Stimulated activated CD4-positive, alpha-beta T cell treated with anti-CD3 and anti-CD28 coated beads, TNF-alpha, amount 100 ng/mL, for 1 hour (primary cell): ENCODE measurements at regions not wholly inside any gene's neighbourhood (a gene's known extent, or its start where the extent isn't known, plus 50 kb on each side); places are given as distances from the start of the nearest gene placed in this dataset.

Experiments
- DNase-seq, 3 donors: peaks; one replicate each; pipeline ENCODE4 v3.0.0-alpha.2; 2020; ENCODE audit warnings: low read depth in 3 of 3, low spot score in 1 of 3

DNA sequence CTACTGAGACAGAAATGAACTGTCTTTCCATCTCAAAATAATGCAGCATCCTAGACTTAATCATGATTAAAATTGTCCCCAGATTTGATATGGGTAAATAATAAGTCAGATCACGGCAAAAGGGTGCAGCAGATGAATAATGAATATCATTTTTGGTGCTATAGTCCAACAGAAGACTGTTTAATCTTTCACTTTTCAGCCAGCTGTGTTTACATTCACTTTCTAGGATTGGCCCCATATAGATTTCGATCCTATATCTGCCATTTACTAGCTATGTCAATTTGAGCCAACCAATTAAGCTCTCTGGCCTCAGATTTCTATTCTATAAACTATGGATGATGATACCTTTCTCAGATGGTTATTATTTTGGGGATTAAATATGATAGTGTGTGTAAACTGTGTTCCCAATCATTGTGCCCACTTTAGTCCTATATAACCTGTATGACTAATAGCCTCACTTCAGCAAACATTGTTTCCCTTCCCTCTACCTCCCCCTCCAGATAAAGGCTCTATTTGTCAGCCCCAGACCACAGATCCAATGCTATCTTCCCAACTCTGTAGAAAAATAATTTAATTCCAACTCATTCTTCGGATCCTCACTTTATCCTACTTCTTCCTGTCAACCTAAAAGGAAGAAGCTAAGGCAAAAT lies 53.6 kb upstream of the NT5E start:
- DNase-seq, result no peak

DNA sequence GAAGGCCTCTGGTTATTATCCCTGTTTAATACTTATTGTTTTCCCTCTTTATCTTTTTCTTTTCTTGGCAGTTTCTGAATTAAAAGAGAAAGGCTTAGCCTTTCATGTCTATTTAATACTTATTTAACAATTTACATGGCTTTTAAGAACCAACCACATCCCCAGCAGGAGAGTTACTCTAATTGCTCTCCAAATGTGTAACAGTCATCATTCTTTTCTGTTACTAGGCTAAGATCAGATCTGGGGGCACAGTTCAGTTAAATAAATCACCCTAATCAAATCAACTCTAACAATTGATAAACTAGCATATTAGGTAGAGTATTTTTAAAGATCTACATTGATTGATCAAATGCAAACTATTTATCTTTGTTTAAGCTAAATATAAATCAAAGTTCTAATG lies 54.1 kb upstream of the NT5E start:
- DNase-seq, result no peak

DNA sequence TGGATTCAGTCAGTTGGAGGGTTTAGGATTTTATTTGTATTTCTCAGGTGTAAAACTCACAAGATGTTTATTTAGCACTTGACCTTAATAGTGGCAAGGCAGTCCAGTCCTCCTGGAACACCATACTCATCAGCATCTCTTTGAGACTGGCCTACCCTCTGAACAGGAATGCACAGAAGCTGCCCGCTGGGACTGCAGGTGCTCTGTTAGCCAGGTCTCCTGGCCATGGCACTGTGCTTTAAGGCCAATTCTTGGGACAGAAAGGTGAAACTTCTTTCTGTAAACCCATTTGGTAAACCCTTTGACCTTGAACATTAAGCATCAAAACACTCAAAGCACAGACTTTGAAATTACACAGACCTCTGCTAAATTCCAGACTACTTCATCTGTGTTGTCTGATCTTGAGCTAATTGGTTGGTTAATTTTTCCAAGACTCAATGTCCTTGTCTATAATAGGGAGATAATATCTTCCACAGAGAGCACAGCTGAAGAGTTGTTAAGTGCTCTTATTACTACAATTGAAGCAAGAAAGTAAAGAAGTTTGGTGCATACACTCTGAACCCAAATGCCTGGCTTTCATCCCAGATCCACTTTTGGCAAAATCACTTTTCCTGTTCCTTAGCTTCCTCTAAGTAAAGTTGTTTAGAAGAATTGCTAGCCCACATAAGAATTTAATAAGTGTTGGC lies 54.9 kb upstream of the NT5E start:
- no peak for DNase-seq

DNA sequence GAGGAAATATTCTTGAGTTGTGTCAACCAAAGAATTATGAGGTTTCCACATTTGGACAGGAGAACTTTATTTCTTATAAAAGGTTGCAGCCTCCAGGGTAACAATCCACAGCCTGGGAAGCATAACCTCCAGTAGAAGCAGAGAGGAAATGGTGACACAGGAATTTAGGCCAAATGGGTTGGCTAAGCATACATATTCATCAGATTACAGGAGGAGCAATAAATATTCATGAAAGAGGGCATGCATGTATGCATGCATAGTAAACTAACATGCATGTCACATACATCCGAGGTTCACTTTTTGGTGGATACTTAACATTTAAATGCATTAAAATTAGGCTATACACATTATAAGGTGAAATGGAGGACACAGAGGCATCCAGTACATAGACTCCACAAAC lies 55.7 kb upstream of the NT5E start:
- DNase-seq, result no peak

DNA sequence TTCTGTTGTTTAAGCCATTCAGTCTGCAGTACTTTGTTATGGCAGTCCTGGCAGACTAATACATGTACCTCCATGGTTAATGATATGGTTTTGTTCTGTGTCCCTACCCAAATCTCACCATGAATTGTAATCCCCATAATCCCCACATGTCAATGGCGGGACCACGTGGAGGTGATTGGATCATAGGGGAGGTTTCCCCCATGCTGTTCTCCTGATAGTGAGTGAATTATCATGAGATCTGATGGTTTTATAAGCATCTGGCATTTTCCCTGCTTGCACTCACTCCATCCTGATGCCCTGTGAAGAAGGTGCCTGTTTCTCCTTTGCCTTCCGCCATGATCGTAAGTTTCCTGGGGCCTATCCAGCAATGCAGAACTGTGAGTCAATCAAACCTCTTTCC lies 57.5 kb upstream of the NT5E start:
- DNase-seq, result no peak

DNA sequence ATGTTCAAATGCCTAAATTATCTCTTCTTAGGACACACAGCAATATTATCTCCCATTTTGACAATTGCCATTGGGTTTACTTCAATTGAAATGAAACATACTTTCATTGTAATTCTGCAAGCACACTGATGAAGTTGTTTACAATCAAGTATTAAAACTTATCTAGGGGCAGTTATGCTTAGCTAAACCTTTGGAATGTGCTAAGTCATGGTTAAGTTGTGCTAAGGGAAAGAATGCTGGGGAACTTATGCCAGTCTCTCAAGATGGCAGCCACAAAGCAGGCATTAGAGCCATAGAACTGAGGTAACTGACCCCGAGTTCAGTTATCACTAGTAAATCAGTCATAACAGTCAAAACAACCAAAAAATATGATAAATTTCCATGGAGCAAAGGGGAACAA lies 59.1 kb upstream of the NT5E start:
- DNase-seq, result no peak

DNA sequence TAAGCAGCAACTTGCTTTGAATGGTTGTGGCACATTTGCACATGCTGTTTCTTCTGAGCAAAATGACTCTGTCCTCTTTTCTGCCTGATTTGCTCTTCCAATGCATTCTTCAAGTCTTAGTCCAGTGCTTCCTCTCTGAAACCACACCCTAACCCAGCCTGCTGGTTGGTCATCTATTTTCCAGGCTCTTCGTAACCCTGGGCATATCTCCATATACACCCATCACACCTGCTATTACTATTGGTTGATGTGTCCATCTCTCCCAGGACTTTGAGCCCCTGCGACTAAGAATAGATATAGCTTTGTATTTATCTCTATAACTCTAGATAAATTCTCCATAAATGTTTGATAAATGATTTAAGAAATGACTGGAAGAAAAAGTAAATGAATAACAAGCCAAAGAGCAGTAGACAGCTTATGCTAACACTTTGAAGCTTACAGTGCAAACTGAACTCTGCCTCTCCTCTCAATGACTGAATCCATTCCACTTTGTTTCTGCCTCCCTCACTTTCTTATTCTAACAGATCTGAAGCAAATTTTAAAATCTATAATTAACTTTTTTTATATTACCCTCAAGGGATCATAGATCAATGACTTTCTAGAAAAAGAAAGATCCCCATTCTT lies 59.7 kb upstream of the NT5E start:
- DNase-seq, result no peak

DNA sequence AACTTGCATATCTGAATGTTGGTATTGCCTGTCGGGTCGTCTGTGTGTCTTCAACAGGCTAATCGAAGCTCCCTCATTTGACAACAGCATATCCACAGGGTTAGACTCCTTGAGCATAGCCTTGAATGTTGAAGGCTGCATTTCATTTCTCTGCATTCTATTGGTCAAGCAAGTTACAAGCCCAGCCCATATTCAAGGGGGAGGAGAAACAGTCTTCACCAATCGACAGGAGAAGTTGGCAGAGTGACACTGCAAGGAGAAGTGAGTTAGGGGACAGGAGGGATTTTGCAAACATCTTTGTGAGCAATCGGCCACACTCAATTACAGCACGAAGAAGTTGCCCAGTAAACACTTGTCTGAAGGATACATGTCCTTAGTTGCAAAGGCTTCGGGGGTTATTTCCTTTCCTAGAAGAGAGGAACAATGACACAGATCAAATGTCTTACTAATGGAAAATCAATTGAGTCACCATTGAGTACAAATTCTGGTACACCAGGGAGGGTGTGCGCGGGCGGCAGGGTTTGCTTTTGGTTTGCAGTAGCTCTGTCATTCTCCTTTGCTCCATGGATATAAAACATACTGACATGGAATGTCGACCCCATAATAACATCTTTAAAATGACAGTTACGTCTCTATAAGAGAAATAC lies 60.6 kb upstream of the NT5E start:
- no peak for DNase-seq

DNA sequence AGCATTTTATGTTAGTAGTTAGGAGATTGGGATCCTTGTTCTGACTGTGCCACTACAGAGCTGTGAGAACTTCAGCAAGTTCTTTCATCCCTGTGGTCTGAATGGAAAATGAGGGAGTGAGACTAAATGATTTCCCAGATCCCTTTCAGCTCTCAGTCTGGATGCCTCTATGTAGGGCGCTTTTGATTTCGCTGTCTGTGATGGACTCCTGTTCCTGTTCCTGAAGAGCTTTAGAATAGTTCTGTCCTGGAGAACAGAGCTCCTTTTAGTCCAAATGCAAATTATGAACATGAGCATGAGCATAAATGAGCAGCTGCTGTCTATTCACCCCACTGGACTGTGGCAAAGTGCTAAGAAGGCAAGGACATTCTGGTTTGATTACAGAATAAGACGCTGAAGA lies 61.4 kb upstream of the NT5E start:
- DNase-seq, result no peak

DNA sequence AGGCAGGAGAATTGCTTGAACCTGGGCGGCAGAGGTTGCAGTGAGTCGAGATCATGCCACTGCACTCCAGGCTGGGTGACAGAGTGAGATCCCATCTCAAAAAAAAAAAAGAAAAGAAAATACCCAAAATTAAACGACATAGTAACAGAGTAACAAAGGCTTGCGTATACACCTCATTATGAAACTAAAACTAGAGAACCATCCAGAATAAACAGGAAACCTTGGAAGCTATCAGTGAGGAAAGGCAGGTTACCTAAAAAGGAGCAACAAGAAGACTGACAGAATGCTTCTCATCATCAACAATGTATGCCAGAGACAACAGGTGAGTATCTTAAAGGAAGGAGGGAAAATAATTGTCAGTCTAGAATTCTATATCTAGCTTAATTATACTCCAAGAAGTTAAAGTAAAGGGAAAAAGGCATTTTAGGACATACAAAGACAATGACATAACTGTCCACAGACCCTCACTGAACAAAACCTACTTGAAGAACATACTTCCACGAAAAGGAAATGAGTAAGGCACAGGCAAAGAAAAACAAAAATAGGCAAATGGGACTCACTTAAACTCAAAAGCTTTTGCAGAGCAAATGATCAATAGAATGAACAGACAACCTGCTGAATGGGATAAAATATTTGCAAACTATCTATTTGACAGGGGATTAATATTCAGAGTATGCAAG lies 64.1 kb upstream of the NT5E start:
- DNase-seq, result no peak

DNA sequence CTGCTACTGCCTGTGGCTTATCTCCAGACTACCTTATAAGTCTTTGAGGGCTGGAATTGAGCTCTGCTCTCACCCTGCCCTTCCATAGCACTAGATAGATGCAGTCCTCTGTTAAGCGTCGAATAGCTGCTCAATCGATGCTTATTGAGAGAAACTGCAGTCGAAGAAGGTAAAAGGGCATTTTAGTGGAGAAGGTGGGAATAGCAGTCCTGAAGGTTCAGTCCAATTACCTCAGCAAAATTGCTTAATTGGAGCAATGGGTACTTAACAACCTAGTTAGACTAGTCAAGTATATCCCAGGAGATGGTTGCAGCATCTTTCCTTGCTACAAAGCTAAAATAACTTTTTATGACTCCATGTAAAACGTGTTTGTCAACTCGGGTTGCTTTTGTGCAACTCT lies 66.8 kb upstream of the NT5E start:
- no peak for DNase-seq

DNA sequence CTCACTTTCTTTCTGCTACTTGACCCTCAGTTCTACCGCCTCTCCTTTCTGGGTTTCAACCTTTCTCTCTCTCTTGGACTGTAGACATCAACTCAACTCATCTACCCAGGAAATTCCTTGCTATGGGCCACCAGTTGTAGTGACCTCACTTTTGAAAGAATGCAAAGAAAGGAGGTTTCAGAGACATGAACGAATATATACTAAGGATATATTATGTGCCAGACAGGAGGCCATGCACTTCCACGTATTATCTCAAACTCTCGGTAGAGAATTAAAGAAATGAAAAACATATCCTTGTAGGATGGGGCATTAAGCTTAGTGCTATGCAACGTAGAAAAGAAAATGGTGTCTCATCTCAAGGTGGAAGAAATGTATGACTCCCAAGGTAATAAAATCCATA lies 67.3 kb upstream of the NT5E start:
- no peak for DNase-seq

DNA sequence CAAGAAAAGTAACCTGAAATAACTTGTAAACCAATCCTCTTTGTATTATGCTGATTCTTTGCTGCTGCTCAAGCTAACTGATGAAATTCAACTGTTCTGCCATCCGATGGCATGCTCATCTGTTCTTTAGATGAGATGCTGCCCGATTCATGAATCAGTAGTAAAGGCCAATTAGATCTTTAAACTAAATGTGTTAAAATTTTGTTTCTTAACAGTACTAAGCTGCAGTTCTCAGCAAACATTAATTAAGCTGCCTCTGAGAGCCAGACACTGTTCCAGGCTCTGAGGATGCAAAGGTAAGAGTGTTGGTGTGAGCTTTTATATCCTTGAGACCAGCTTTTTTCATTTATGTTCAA lies 77.0 kb upstream of the NT5E start:
- DNase-seq, result no peak

DNA sequence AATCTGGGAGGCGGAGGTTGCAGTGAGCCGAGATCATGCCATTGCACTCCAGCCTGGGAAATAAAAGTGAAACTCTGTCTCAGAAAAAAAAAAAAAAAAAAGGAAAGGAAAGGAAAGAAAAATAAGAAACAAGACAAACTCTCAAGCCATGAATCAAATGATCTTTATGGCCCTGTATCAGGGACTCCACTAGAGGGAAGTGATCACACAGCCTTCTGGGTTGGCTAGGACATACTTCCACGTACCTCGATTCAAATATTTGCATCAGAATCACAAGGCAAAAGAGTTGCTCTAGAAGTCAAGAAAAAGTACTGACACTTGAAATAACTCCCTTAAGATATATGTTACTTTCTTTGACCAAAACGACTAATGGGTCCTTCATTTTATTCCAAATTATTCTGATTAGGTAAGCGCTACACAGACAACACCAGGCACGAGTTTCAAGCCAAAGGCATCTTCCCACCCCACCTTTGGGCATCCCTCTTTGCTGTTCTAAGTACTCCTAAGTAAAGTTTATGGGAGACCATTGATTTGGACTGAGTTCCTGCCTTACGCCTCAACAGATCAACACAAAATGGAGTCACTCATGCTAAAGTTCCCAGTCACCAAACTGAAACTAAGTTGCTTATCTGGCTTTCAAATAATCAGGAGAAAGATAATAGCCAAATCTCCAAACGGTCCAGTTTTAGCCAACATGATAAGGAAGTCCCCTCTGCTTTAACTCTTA lies 77.5 kb upstream of the NT5E start:
- no peak for DNase-seq

DNA sequence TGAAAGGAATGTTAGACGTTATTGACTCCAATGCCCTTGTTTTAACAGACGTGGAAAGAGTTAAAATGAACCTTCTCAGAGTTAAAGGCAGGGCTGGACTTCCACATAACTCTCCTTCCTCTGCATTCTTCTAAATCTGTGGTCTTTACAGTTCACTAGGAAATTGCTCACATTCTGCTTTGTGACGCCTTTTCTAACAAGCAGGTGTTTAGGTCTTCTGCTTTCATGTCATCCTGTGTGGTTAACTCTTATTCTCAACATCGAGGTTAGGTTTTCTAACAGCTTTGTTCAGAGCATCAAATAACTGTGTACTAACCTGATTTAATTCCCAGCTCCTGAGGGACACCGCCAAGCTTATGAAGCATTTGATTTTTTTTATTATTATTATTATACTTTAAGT lies 81.3 kb upstream of the NT5E start:
- DNase-seq, result no peak

DNA sequence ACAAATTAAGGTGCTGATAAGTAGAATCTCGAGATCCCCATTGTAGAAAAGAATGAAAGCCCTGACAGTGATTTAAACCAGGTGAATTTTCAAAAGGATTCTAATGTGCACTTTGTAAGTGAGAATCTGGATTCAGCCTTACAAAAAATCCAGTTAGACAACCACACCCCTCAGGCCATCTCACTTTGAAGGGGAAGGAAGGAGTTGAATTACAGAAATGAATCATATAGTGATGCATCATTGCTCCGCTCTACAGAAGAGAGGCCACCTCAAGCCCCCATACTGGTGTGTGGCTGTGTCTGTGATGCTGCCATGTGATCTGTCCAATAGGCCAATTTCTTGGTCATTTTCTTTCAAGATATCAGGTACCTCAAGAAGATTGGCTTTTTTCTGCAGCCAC lies 85.5 kb upstream of the NT5E start:
- DNase-seq, result no peak

DNA sequence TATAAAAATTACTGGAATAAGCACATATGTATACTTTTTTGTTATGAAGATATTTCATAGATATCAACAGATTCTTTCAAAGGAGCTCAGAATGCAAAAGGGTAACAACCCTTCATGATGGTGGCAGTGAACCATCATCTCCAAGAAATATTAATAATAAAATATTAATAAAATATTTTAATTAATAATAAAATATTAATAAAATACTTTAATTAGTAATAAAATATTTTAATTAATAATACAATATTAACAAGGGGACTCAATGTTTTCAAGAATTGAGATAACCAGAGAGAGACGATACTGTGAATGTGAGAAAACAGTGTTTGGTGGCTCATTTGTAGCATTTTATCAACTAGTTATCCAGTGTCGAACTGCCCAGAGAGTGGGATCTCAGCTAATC lies 86.0 kb upstream of the NT5E start:
- DNase-seq, result no peak

DNA sequence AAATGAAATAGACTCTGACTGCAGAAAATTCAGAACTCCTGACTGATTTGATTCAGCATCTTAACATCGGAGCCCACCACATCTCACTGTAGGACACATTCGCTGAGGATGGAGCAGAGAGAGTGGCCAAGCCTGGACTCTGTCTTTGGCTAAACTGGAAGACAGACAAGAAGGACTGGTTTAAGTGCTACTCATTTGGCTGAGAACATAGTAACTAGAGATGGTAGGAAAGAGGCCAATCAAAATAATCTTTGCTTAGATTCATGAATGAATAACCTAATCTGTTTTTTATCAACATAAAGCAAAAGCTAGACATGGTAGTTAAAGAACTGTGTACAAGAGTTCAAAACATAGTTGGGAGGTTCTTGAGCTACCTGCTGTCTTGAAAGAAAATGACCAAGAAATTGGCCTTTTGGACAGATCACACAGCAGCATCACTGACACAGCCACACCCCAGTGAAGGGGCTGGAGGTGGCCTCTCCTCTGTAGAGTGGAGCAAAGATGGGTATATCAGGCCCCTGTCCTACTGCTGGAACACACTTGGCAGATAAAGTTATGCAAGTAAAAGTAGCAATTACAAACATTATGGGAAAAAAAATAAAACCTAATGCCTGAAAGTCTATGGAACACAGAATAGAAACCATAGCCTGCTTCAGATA lies 87.1 kb upstream of the NT5E start:
- DNase-seq, result no peak

DNA sequence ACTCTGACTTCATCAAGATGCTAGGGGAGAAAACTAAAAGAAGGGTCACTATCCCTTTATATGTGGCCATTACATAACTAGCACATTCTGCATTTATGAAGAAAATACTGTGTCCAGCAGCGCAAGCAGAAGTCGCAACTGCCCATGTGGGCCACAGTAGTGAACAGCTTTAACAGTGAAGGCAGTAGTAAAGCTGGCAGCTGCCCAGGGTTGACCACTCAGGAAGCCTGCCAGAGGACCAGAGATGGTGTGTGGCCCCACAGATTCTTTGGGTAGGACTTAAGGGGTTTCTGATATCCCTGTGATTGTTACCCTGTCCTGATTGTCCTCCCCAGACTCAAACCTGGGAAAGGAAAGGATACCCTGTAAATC lies 88.3 kb upstream of the NT5E start:
- no peak for DNase-seq

DNA sequence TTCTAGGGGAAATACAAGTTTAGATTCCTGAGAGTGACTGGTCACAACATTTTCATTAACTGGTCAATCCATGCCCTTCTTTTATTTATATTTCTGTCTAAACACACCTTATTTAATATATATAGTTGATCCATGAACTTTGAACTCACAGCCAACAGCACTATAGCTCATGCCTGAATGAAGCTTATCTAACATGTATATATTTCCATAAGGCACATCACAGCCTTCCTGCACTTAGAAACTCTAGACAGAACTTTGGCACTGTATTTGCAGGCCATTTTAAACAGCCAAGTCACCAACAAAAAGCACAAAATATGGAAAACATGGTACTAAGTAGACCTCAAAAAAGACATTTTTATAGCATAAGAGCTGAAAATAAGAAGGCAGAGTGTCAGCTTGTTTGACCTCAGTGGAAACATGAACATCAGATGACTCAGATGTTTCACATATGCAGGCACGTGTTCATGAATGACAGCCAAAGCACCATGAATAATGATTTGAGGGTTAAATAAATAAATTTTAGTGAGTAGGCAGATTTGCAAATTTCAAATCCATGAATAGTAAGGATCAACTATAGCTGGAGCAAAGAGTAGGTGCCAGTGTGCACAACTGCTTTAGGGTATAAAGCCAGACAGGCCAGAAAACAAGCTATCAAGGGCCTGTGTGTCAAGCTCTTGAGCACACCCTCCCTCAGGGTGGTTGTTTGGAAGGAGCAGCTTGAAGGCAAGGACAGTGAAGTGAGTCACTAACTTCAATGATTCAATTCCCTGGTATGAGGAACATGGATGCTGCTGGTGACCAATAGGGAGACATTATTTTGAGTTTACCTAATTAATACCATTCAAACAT lies 88.9 kb upstream of the NT5E start:
- DNase-seq, result no peak
